ENCODE measurements at regions not wholly inside any gene's neighbourhood (a gene's known extent, or its start where the extent isn't known, plus 50 kb on each side); places are given as distances from the start of the nearest gene placed in this dataset.

DNA sequence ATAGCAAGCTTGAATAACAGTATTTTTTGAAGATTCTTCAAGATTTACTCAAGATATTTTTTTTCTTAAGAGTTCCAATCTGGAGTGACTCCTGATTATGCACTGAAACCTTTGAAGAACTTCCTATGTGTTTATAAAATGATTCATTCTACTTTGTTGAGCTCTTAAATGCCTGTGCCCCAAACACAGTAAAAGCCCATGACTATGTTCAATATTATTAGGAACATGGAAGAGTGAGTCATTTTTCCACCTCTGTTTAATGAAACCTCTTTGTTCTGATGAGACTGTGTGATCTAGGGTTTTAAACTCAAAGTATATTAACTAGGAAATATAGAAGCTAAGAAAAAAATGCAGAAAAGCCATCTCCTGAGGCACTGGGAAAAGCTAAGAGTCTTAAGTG, 415.0 kb upstream of the FBXO33 start:
- no peak for DNase-seq

DNA sequence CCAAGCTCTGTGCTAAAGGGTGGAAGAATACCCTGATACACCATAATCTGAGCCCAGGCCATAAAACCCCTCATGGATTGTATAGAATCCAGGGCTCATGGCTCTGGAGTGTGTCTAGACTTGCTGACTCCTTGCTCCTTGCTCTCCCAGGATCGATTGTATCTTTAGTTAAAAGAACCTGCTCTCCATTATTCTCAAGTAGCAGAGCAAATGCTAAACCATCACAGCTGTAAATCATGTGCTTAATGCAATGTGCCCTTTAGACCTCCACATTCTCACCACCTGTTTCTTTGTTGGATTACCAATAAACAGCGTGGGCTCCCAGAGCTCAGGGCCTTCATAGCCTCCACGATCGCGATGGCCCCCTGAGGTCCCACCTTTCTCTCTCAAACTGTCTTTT, 411.6 kb upstream of the FBXO33 start:
- no peak for DNase-seq

DNA sequence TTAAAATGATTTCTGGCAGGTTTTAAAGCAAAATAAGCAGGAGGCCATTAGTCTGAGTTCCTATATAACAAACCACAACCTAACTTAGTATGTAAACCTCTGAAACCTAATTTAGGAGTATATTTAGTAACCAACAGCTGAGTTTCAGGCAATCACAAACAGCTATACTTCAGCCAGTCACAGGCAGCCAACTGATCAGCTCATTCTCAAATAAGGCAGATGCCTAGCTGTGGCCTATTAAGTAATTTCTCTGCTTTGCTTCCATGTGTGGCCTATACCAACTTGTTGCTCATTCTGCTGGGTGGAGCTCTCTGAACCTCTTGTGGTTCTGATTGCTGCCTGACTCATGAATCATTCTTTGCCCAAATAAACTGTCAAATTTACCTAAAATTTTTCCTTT, 408.9 kb upstream of the FBXO33 start:
- DNase-seq: no peak

- no peak for DNase-seq
These were observed 395.8 kb upstream of the FBXO33 start for GRCh38 chr14:39827901-39828655.

DNA sequence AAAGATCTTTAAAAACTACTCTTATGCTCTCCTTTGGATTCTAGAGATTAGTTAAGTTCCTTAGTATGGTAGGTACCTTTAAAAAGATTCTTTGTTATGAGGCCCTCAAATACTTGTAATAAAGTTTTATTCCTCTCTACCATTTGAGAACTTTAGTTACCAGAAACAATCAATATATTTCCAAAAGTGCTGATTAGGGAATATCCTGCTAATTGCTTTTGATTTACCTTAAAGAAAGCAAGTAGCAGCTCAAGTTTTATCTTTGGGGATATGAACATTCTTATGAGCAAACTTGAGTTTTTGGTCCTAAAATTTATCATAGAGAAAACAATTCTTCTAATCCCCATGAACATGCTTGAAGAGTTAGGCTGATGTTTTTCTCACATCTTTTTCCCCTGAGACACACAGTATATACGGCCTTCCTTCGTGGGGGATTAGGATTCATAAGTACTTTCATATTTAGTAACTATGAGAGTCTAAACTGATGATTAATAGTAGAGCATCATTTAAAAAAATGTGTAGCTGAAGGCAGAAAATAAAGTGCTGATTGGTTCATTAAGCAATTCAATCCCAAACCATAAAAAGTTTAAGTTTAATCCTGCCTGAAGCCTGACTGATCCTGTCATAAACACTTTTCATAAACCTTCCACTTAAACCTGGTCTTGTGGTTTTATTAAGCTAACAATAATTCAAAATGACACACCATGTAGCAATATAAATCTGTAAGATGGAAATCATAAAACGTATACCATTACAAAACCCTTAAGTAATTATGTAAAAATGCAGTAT, 380.5 kb upstream of the FBXO33 start:
- no peak for DNase-seq

DNA sequence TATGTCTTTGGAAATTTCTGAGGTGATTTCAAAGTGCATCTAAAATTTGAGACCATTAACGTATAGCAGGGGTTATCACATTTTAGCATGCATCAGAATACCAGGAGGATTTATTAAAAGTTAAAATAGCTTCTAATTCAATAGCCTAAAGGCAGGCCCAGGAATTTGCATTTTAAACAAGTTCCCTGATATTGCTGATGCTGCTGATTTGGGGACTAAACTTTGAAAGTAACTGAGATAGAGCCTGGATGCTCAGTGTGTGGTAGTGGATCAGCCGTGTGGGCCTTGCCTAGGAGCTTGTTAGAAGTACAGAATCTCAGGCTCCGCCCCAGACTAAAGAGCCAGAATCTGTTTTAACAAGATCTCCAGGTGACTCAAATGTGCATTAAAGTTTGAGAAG, 375.0 kb upstream of the FBXO33 start:
- no peak for DNase-seq

- no peak for DNase-seq
These were observed 352.2 kb upstream of the FBXO33 start for GRCh38 chr14:39784461-39784860.

DNA sequence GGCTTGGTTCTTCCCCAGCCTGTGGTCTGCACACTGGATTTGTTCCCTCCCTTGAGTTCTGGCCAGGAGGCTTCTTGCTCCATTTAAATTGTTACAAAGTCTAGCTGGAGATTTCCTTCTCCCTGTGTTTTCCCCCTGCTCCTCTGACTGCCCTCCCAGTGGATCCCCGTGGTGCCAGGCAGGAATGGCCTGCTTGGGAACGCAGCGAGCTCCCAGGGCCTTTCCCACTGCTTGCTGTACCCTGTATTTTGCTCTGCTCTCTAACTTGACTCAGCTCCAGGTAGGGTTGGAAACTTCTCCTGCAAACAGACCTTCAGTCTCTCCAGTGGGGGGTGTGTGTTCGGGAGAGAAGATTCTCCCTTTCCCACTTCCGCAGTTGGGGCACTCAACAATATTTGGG, 349.2 kb upstream of the FBXO33 start:
- DNase-seq: no peak

GRCh38 chr14:39773387-39774126, 341.3 kb upstream of the FBXO33 start:
- DNase-seq: no peak

DNA sequence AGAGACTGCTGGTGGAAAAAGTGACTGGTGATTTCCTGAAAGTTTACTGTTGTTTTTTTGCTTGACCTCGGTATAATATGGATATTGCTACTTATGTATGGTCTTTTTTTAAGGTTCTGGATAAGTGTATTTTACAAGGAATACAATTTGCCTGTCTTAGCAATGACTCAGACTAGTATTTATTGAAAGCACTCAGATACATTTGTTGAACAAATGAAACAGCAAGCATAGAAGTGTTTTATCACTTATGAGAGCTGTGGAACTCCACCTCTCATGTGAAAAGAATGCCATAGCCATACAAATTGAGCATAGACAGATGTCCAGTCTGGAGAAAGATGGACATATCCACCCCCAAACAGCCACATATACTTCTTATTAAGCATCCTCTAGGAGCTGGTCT, 340.4 kb upstream of the FBXO33 start:
- DNase-seq: no peak

DNA sequence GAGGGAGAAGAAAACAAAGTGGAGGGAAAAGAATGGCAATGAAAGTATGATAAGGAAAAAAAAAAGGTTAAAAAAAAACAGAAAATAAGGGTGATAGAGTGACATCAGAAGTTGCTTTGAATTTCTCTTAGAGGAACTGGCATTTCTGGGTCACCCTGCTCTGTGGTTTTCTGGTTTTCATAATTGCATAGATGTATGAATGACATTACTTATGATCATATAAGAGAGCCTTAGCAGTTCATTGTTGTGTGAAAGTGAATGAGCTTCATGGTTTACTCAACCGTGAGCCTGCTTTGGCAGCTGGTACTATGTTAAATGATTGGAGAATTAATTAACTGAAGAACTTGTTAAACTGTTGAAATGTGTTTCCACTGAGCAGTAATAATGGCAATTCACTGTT, 336.4 kb upstream of the FBXO33 start:
- peak; percentile 14 for DNase-seq

GRCh38 chr14:39766397-39767000, 334.3 kb upstream of the FBXO33 start:
- DNase-seq: no peak

DNA sequence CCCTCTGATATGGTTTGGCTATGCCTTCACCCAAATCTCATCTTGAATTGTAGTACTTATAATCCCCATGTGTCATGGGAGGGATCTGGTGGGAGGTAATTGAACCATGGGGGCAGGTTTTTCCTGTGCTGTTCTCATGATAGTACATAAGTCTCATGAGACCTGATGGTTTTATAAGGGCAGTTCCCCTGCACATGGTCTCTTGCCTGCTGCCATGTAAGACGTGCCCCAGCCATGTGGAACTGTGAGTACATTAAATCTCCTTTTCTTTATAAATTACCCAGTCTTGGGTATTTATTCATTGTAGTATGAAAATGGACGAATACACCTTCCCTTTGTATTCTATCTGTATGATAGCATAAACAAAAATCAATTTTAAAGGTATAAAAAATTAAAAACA, 333.4 kb upstream of the FBXO33 start:
- no peak for DNase-seq

DNA sequence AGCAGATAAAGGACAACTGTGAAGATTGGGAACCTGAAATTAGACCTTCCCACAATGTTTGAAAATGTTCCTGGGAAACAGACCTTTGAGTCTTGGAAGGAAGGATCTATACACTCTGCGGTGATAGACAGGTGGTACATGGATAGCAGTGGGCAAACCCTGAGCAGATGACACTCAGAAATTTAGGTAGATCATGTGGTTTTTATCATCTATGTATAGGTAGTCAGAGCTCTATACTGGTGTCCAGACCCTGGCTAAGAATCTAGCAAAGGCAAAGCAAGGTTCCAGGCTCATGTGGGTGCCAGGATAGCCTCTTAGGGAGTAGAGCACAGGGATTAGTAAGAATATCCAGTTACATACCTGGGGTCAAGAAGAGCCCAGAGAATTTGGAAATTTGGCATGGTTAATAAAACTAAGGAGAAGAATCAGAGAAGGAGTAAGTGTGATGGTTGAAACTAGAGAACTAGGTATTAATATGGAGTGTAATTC, 331.2 kb upstream of the FBXO33 start:
- DNase-seq: no peak

- no peak for DNase-seq
These were observed 330.6 kb upstream of the FBXO33 start for GRCh38 chr14:39762576-39763401.

- DNase-seq: no peak
These were observed 323.1 kb upstream of the FBXO33 start for GRCh38 chr14:39755269-39755878.

- DNase-seq: no peak
These were observed 308.2 kb upstream of the FBXO33 start for GRCh38 chr14:39740454-39740853.

- DNase-seq: no peak
These were observed 307.6 kb upstream of the FBXO33 start for GRCh38 chr14:39739796-39740195.

- DNase-seq: no peak
These were observed 302.1 kb upstream of the FBXO33 start for GRCh38 chr14:39734306-39734705.

- DNase-seq: no peak
These were observed 301.5 kb upstream of the FBXO33 start for GRCh38 chr14:39733741-39734140.

DNA sequence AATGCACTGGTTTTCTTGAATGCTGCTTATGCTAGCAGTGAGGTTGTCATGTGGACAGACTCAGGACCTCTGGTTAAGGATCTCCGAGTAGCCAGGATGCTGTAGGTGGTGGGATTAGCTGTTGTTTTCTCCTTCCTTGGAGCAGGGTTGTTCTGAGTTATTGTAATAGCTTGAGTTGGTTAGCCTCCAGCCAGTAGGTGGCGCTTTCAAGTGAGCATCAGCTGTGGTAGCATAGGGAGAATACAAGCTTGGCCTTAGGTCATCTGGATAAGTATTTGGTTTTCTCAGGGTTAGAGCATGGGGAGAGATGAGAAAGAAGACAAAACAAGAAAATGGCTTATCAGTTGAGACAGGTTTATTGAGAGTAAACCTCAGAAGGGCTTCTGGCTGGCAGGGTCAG, 299.7 kb upstream of the FBXO33 start:
- DNase-seq: no peak

- no peak for DNase-seq
These were observed 294.3 kb upstream of the FBXO33 start for GRCh38 chr14:39726563-39726962.

Data from NCI-H1092 treated with DMSO at 0.1 percent for 48 hours (cell line).